ENCODE measurements at regions not wholly inside any gene's neighbourhood (a gene's known extent, or its start where the extent isn't known, plus 50 kb on each side); places are given as distances from the start of the nearest gene placed in this dataset.

DNA sequence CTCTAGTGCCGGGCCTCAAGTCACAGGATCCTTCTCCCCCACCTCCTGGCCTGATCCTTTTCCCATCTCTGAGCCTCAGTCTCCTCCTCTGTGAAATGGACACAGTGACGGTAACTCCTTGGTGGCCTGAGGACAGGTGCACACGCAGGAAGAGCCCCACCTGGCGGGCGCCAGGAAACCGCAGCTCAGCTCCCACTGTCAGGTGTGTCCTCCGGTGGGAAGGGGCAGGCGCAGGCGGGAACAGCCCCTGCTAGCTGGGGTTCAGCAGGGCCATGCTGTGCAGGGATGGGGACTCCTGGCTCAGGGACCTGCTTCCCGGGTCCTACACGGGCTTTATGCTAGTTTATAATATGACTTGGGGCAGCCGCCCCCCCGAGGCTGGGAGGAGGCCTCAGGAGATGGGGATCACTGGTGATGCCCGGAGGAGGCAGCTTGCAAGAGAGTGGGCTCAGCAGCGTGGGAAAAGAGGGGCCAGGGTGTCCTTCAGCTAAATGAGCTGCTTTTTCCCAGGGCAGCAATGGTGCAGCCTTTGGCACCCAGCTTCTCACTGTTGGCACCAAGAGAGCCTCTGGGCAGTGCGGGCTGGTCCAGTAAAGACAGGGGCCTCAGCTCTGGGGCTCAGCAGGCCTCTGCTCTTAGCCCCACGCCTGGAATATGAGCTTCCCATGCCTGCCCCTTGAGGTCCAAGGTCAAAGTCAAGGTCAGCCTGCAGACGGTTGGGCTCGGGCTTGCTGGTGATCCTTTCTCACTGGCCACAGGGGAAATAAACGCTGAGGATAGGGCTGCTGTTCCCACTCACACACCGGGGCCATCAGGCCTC lies 68.0 kb upstream of the FAM20C start:
- H3K9me3 ChIP-seq = no peaks in the 10 kb centered on the region
- WGBS (ENCODE audit: insufficient coverage) = 86% methylated on average over 20 of the region's 21 CpGs
- peaks cover 0 to 3% of the 10 kb centered on the region in 2 donors for H3K27me3 Mint-ChIP-seq
- H3K4me1 ChIP-seq (ENCODE audit: control insufficient read depth in 1 of 2, extremely low read depth in 1 of 2, insufficient read depth in 2 of 2, low read length in 2 of 2) = peaks cover 0 to 2% of the 10 kb centered on the region in 2 experiments
- ATAC-seq (replicated peaks in 1 of 4) = no peak
- H3K4me3 ChIP-seq (ENCODE audit: control insufficient read depth in 1 of 2, extremely low read depth in 1 of 2, low read length in 1 of 2) = no peak overlapping the region
- no peak overlapping the region for H3K27ac Mint-ChIP-seq
- H3K36me3 ChIP-seq (ENCODE audit: control insufficient read depth in 2 of 2, extremely low read depth in 1 of 2, insufficient read depth in 1 of 2, low read length in 1 of 2) = no peaks in the 10 kb centered on the region
- ChIA-PET POLR2A (no interaction called here), CTCF (no interaction called here)
- H3K27me3 ChIP-seq (replicated peaks in 1 of 2; ENCODE audit: control insufficient read depth in 2 of 2, extremely low read depth in 1 of 2, insufficient read depth in 2 of 2, low read length in 1 of 2) = peaks cover 0 to 28% of the 10 kb centered on the region in 2 experiments
- DNase-seq = no peak
- H3K4me1 Mint-ChIP-seq = no peaks in the 10 kb centered on the region
- no peaks in the 10 kb centered on the region for H3K36me3 Mint-ChIP-seq
- no peaks in the 10 kb centered on the region for H3K9me3 Mint-ChIP-seq
- H3K27ac ChIP-seq (ENCODE audit: low read length) = no peak overlapping the region
- H3K4me3 Mint-ChIP-seq = no peak overlapping the region

DNA sequence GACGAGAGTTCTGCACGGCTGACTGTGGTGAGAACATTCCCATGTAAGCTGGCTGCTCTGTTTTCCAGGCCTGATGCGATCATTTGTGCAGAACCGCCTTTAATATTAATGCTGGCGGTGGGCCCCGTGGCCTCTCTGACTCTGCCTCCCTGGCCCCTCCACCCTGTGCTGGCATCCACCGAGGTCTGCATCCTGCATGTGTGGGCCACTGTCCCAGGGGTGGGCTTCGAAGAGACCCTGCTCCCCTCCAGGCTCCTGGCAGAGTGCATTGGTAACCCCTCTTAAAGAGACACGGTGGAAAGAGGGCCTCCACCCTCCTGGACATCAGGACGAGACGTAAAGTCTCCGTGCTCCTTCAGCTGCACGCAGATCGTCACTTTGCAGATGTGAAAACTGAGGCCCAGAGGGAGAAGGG lies 67.3 kb upstream of the FAM20C start:
- H3K4me1 Mint-ChIP-seq = no peaks in the 10 kb centered on the region
- CTCF ChIA-PET = no interaction called here

DNA sequence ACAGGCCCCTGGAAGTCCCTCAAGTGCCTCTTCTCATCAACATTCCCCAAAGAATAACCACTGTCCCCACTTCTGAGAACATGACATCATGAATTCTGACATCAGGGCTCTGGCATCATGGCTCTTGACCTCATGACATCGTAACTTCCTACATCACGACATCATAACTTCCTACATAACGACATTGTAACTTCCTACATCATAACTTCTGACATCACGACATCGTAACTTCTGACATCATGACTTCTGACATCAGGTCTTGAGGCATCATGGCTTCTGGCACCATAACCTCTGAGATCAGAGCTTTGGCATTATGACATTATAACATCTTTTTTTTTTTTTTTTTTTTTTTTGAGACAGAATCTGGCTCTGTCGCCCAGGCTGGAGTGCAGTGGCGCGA lies 66.7 kb upstream of the FAM20C start:
- H3K9me3 ChIP-seq = no peaks in the 10 kb centered on the region
- no peak overlapping the region for H3K4me3 ChIP-seq (ENCODE audit: control insufficient read depth in 1 of 2, extremely low read depth in 1 of 2, low read length in 1 of 2)
- no peaks in the 10 kb centered on the region for H3K9me3 Mint-ChIP-seq
- H3K36me3 ChIP-seq (ENCODE audit: control insufficient read depth in 2 of 2, extremely low read depth in 1 of 2, insufficient read depth in 1 of 2, low read length in 1 of 2) = no peaks in the 10 kb centered on the region
- H3K27me3 Mint-ChIP-seq = no peaks in the 10 kb centered on the region
- H3K27ac Mint-ChIP-seq = no peak overlapping the region
- ATAC-seq (replicated peaks in 1 of 4) = no peak
- no peaks in the 10 kb centered on the region for H3K4me1 Mint-ChIP-seq
- no peak overlapping the region for H3K27ac ChIP-seq (ENCODE audit: low read length)
- POLR2A ChIA-PET = no interaction called here
- 93% methylated on average over 5 of the region's 8 CpGs for WGBS (ENCODE audit: insufficient coverage)
- CTCF ChIA-PET = no interaction called here
- no peak for DNase-seq
- H3K4me3 Mint-ChIP-seq = no peak overlapping the region
- no peaks in the 10 kb centered on the region for H3K36me3 Mint-ChIP-seq
- H3K4me1 ChIP-seq (ENCODE audit: control insufficient read depth in 1 of 2, extremely low read depth in 1 of 2, insufficient read depth in 2 of 2, low read length in 2 of 2) = no peaks in the 10 kb centered on the region
- H3K27me3 ChIP-seq (replicated peaks in 1 of 2; ENCODE audit: control insufficient read depth in 2 of 2, extremely low read depth in 1 of 2, insufficient read depth in 2 of 2, low read length in 1 of 2) = peaks cover 0 to 16% of the 10 kb centered on the region in 2 experiments

More for the DNA sequence above, 67.3 kb upstream of the FAM20C start:
- Histone ChIP-seq H3K4me3 (ENCODE audit: control insufficient read depth in 1 of 2, extremely low read depth in 1 of 2, low read length in 1 of 2) (no peak overlapping the region), H3K27me3 (replicated peaks in 1 of 2; ENCODE audit: control insufficient read depth in 2 of 2, extremely low read depth in 1 of 2, insufficient read depth in 2 of 2, low read length in 1 of 2) (peaks cover 0 to 21% of the 10 kb centered on the region in 2 experiments), H3K27ac (ENCODE audit: low read length) (no peak overlapping the region), H3K36me3 (ENCODE audit: control insufficient read depth in 2 of 2, extremely low read depth in 1 of 2, insufficient read depth in 1 of 2, low read length in 1 of 2) (no peaks in the 10 kb centered on the region), H3K9me3 (no peaks in the 10 kb centered on the region), H3K4me1 (ENCODE audit: control insufficient read depth in 1 of 2, extremely low read depth in 1 of 2, insufficient read depth in 2 of 2, low read length in 2 of 2) (no peaks in the 10 kb centered on the region)
- DNase-seq (no peak), ATAC-seq (replicated peaks in 1 of 4) (no peak)
- Mint-ChIP-seq H3K27ac (no peak overlapping the region), H3K27me3 (peaks cover 0 to 2% of the 10 kb centered on the region in 2 donors), H3K36me3 (no peaks in the 10 kb centered on the region), H3K4me3 (no peak overlapping the region), H3K9me3 (no peaks in the 10 kb centered on the region)
- POLR2A ChIA-PET = no interaction called here
- WGBS (ENCODE audit: insufficient coverage) = 93% methylated on average over 8 of the region's 14 CpGs

DNA sequence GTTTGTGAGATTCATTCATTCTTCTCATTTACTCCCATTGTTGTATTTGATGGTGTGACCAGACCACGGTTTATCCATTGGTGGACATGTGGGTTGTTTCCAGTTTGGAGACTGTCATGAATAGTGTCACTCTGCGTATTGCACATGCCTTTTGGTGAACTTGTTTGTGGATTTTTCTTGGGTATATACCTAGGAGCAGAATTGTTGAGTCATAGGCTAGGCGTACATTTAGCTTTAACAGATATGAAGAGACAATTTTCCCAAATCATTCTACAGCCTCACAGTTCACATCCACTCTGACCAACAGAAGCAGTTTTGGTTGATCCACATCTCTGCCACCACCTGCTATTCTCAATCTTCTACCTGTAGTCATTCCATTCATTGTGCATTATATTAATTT lies 66.0 kb upstream of the FAM20C start:
- Histone ChIP-seq H3K9me3 (no peaks in the 10 kb centered on the region), H3K36me3 (ENCODE audit: control insufficient read depth in 2 of 2, extremely low read depth in 1 of 2, insufficient read depth in 1 of 2, low read length in 1 of 2) (no peaks in the 10 kb centered on the region), H3K27ac (ENCODE audit: low read length) (no peak overlapping the region), H3K27me3 (replicated peaks in 1 of 2; ENCODE audit: control insufficient read depth in 2 of 2, extremely low read depth in 1 of 2, insufficient read depth in 2 of 2, low read length in 1 of 2) (peaks cover 0 to 17% of the 10 kb centered on the region in 2 experiments), H3K4me3 (ENCODE audit: control insufficient read depth in 1 of 2, extremely low read depth in 1 of 2, low read length in 1 of 2) (no peak overlapping the region), H3K4me1 (ENCODE audit: control insufficient read depth in 1 of 2, extremely low read depth in 1 of 2, insufficient read depth in 2 of 2, low read length in 2 of 2) (no peaks in the 10 kb centered on the region)
- WGBS (ENCODE audit: insufficient coverage) = 83% methylated on average over 1 of the region's 3 CpGs
- no peak for ATAC-seq (replicated peaks in 1 of 4)
- H3K36me3 Mint-ChIP-seq = no peaks in the 10 kb centered on the region
- no peak overlapping the region for H3K27ac Mint-ChIP-seq
- no peak for DNase-seq
- H3K4me3 Mint-ChIP-seq = no peak overlapping the region
- ChIA-PET CTCF (no interaction called here), POLR2A (no interaction called here)
- H3K4me1 Mint-ChIP-seq = no peaks in the 10 kb centered on the region
- no peaks in the 10 kb centered on the region for H3K27me3 Mint-ChIP-seq
- no peaks in the 10 kb centered on the region for H3K9me3 Mint-ChIP-seq

DNA sequence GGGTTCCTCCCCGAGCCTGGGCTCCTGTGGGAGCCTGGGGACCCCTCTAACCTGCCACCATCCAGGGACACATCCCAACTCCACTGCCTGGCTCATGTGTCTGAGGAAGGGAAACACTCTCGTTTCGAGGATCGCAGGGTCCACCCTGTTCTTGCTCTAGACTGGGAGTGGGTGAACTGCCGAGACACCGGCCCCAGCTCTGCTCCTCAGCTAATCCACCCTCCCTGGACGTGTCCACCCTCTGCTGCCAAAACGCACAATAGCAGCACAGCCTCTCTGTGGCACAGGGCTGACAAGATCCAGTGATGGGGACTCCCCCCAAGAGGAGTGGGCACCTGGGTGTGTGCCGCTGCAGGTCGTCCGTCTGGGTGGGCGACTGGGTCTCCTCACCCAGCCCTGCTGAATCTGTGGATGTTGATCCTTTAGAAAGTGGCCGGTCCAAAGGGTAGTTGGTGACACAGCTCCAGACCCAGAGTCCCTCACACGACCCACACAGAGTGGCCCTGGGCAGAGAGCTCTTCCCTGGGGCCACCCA lies 65.2 kb upstream of the FAM20C start:
- Histone ChIP-seq H3K9me3 (no peaks in the 10 kb centered on the region), H3K4me1 (ENCODE audit: control insufficient read depth in 1 of 2, extremely low read depth in 1 of 2, insufficient read depth in 2 of 2, low read length in 2 of 2) (no peaks in the 10 kb centered on the region), H3K36me3 (ENCODE audit: control insufficient read depth in 2 of 2, extremely low read depth in 1 of 2, insufficient read depth in 1 of 2, low read length in 1 of 2) (no peaks in the 10 kb centered on the region), H3K4me3 (ENCODE audit: control insufficient read depth in 1 of 2, extremely low read depth in 1 of 2, low read length in 1 of 2) (no peak overlapping the region), H3K27ac (ENCODE audit: low read length) (no peak overlapping the region), H3K27me3 (replicated peaks in 1 of 2; ENCODE audit: control insufficient read depth in 2 of 2, extremely low read depth in 1 of 2, insufficient read depth in 2 of 2, low read length in 1 of 2) (peaks cover 0 to 23% of the 10 kb centered on the region in 2 experiments)
- no peak overlapping the region for H3K4me3 Mint-ChIP-seq
- WGBS (ENCODE audit: insufficient coverage) = 84% methylated on average over 5 of the region's 14 CpGs
- H3K27ac Mint-ChIP-seq = no peak overlapping the region
- POLR2A ChIA-PET = no interaction called here
- H3K27me3 Mint-ChIP-seq = no peaks in the 10 kb centered on the region
- CTCF ChIA-PET = interaction anchor here in 1 of 2 donors (0.5 kb wide), 1 partner anchor 47 kb away, joined by 3 read pairs; no protein-coding TSS in a partner anchor
- H3K4me1 Mint-ChIP-seq = no peaks in the 10 kb centered on the region
- no peak for ATAC-seq (replicated peaks in 1 of 4)
- H3K9me3 Mint-ChIP-seq = no peaks in the 10 kb centered on the region
- DNase-seq = no peak
- H3K36me3 Mint-ChIP-seq = no peaks in the 10 kb centered on the region

DNA sequence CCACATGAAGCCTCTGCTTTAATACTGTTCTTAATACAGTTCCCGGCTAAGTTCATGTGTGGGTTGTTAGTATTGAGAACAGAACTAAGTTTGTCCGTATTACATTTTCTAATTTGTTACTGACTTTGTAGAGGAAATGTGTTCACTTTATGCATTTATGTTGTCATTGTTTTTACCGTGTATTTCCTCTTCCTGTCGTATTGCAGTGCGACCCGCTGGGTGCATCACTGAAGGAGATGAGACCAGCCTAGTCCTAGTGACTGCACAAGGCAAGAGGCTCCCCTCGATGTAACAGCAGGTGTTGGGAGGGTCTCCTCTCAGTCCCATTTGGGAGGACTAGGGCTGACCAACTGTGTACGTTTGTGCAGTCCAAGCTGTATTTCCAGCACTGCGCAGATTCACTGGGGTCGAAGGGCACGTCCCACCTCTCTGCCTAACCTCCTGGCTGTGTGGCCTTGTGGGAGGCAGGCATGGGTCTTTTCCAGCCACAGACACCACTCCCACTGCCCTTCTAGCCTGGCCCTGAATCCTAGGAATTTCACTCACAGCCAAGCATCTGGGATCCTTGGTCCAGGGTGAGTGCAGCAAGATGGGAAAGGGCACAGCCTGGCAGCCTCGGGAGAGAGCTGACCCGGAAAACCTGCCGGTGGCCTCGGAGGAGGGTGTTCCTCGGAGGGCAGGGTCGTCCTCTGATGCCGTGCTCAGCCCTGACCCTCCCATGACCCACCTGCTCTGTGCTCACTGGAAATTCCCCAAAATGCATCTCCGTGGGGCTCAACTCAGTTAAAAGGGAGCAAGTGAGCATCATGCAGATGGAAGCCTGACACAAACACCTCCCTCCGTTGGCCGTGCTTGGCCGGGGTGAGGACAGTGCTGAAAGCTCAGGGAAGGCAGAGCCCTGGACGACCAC lies 63.9 kb upstream of the FAM20C start:
- Histone ChIP-seq H3K27ac (ENCODE audit: low read length) (no peak overlapping the region), H3K4me3 (ENCODE audit: control insufficient read depth in 1 of 2, extremely low read depth in 1 of 2, low read length in 1 of 2) (no peak overlapping the region), H3K36me3 (ENCODE audit: control insufficient read depth in 2 of 2, extremely low read depth in 1 of 2, insufficient read depth in 1 of 2, low read length in 1 of 2) (no peaks in the 10 kb centered on the region), H3K9me3 (no peaks in the 10 kb centered on the region), H3K4me1 (ENCODE audit: control insufficient read depth in 1 of 2, extremely low read depth in 1 of 2, insufficient read depth in 2 of 2, low read length in 2 of 2) (no peaks in the 10 kb centered on the region), H3K27me3 (replicated peaks in 1 of 2; ENCODE audit: control insufficient read depth in 2 of 2, extremely low read depth in 1 of 2, insufficient read depth in 2 of 2, low read length in 1 of 2) (peaks cover 0 to 30% of the 10 kb centered on the region in 2 experiments)
- POLR2A ChIA-PET = no interaction called here
- H3K4me1 Mint-ChIP-seq = no peaks in the 10 kb centered on the region
- peaks cover 0 to 4% of the 10 kb centered on the region in 2 donors for H3K27me3 Mint-ChIP-seq
- ATAC-seq (replicated peaks in 1 of 4) (no peak), DNase-seq (no peak)
- H3K27ac Mint-ChIP-seq = no peak overlapping the region
- no peak overlapping the region for H3K4me3 Mint-ChIP-seq
- 80% methylated on average over 12 of the region's 23 CpGs for WGBS (ENCODE audit: insufficient coverage)
- H3K9me3 Mint-ChIP-seq = no peaks in the 10 kb centered on the region
- CTCF ChIA-PET = no interaction called here
- no peaks in the 10 kb centered on the region for H3K36me3 Mint-ChIP-seq

Data from T-cell (primary cell).